DND-41 (cell line): ENCODE measurements at regions not wholly inside any gene's neighbourhood (a gene's known extent, or its start where the extent isn't known, plus 50 kb on each side); places are given as distances from the start of the nearest gene placed in this dataset.

Experiments used
- ATAC-seq: fragments of 200-7000 bp; cut with Tn5 transposase; 3 replicates; pipeline ENCODE4 v1.9.1; 2021; ENCODE audit warnings: low read depth; ENCODE audit not compliant: insufficient read depth
- DNase-seq: peaks from one replicate; pipeline ENCODE4 v3.0.0-alpha.2; 2020
- H2AFZ ChIP-seq: 2 replicates; pipeline ENCODE4 v1.6.0; 2012; ENCODE audit warnings: low read depth, low read length
- H3K27ac ChIP-seq: 2 replicates; pipeline ENCODE4 v1.5.1; 2012; ENCODE audit warnings: low read length, inconsistent platforms
- H3K27me3 ChIP-seq: fragments of 200-600 bp; sonication (generic); 2 replicates; pipeline ENCODE4 v1.6.0; 2012; ENCODE audit warnings: low read length, mild to moderate bottlenecking, inconsistent platforms; ENCODE audit not compliant: insufficient read depth, poor library complexity
- H3K36me3 ChIP-seq: 2 replicates; pipeline ENCODE4 v1.5.1; 2012; ENCODE audit warnings: low read length, inconsistent platforms; ENCODE audit not compliant: insufficient read depth
- H3K4me1 ChIP-seq: 2 replicates; pipeline ENCODE4 v1.5.1; 2012; ENCODE audit warnings: mild to moderate bottlenecking, low read length; ENCODE audit not compliant: insufficient read depth
- H3K4me2 ChIP-seq: 2 replicates; pipeline ENCODE4 v1.6.0; 2012; ENCODE audit warnings: mild to moderate bottlenecking, moderate library complexity, low read length, inconsistent platforms; ENCODE audit not compliant: insufficient read depth
- H3K4me3 ChIP-seq, 2 experiments: fragments of 200-600 bp in 1 of 2; shearing (Covaris generic) in 1 of 2; 2 replicates each; pipeline ENCODE4 v1.5.1; 2012 to 2016; ENCODE audit warnings: inconsistent platforms in 2 of 2, low read length in 2 of 2, mild to moderate bottlenecking in 2 of 2, low read depth in 1 of 2, moderate library complexity in 1 of 2
- H3K79me2 ChIP-seq: 2 replicates; pipeline ENCODE4 v1.6.0; 2012; ENCODE audit warnings: low read length, inconsistent platforms; ENCODE audit not compliant: insufficient read depth
- H3K9ac ChIP-seq: 2 replicates; pipeline ENCODE4 v1.6.0; 2012; ENCODE audit warnings: low read depth, mild to moderate bottlenecking, inconsistent platforms, low read length, moderate library complexity
- H3K9me3 ChIP-seq: 2 replicates; pipeline ENCODE4 v1.5.1; 2012; ENCODE audit warnings: low read length, moderate library complexity, mild to moderate bottlenecking, inconsistent platforms; ENCODE audit not compliant: insufficient read depth, severe bottlenecking
- H4K20me1 ChIP-seq: 2 replicates; pipeline ENCODE4 v1.6.0; 2012; ENCODE audit warnings: low read length; ENCODE audit not compliant: insufficient read depth
- EZH2 ChIP-seq: IDR thresholded peaks from 3 replicates; pipeline ENCODE4 v1.6.1; 2012; ENCODE audit warnings: borderline replicate concordance, low read depth, mild to moderate bottlenecking, moderate library complexity, low read length, inconsistent platforms; ENCODE audit not compliant: severe bottlenecking
- TF ChIP-seq, protein P1 (sequence below): IDR thresholded peaks from 2 replicates; pipeline ENCODE4 v1.5.1; 2012; ENCODE audit warnings: borderline replicate concordance, low read length, moderate library complexity, mild to moderate bottlenecking; ENCODE audit not compliant: poor library complexity, severe bottlenecking; ENCODE audit errors: extremely low read depth

DNA sequence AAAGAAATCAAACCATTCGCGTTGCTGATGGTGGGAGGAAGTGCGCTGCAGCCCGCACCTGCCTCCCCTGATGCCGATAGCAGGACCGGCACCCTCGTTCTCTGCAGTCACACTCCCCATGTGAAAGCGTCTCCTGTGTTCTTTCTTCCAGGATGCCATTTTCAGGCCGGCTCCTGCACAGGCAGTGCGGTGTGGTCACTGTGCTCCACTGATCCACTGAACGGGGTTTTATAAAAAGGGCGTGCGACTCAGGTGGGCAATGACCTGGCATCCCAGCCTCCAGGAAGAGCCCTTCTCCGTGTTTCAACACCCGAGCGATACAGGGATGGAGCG is 88.3 kb upstream of the SNTG2 start:
- DNase-seq (no peak), ATAC-seq (no peak)
- Histone ChIP-seq H3K27ac (peak overlapping the region; percentile 9; the same call in 1 of the 2 replicates), H2AFZ (no peak overlapping the region), H3K4me3 (no peak overlapping the region), H3K9ac (no peak overlapping the region), H3K4me2 (no peak overlapping the region), H3K36me3 (peaks cover 33% of the 10 kb centered on the region), H3K4me1 (peaks cover 34% of the 10 kb centered on the region), H3K79me2 (peaks cover 35% of the 10 kb centered on the region), H3K27me3 (no peaks in the 10 kb centered on the region), H3K9me3 (no peaks in the 10 kb centered on the region), H4K20me1 (no peaks in the 10 kb centered on the region)
- TF ChIP-seq, protein P1, sequence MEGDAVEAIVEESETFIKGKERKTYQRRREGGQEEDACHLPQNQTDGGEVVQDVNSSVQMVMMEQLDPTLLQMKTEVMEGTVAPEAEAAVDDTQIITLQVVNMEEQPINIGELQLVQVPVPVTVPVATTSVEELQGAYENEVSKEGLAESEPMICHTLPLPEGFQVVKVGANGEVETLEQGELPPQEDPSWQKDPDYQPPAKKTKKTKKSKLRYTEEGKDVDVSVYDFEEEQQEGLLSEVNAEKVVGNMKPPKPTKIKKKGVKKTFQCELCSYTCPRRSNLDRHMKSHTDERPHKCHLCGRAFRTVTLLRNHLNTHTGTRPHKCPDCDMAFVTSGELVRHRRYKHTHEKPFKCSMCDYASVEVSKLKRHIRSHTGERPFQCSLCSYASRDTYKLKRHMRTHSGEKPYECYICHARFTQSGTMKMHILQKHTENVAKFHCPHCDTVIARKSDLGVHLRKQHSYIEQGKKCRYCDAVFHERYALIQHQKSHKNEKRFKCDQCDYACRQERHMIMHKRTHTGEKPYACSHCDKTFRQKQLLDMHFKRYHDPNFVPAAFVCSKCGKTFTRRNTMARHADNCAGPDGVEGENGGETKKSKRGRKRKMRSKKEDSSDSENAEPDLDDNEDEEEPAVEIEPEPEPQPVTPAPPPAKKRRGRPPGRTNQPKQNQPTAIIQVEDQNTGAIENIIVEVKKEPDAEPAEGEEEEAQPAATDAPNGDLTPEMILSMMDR: no peak
- no peak for TF ChIP-seq EZH2

DNA sequence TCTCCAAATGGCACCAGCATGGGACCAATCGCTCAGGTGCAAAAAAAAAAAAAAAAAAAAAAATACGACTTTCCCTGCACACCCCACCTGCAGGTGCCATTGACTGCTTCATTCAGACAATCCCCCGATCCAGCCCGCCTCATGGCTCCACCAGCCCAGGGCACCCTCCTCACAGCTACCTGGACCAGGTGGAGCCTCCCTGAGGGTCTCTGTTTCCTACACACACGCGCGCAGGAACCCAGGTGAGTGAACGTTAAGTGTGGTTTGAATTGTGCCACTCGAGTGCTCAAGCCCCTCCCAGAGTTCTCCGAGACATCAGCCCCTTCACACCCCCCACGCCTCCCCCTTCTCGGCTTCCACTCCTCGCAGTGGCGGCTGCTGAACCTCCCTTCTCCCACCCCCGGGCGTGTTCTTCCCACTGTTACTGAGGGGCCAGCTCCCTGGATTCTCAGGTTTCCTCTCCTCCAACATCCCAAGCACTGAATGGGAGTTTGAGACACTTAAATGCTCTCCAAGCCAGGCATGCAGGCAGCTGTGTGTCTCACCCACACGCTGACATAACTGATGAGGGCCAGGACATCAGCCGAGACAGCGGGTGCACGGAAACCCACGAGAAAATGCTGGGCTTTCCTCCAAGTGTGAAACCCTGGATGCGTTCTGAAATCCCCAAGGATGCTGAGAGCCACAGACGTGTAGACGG is 88.8 kb upstream of the SNTG2 start:
- Histone ChIP-seq H3K4me3 (no peak overlapping the region), H3K4me2 (no peak overlapping the region), H3K36me3 (peaks cover 38% of the 10 kb centered on the region), H3K27me3 (no peaks in the 10 kb centered on the region), H3K79me2 (peaks cover 35% of the 10 kb centered on the region), H3K9me3 (no peaks in the 10 kb centered on the region), H3K9ac (no peak overlapping the region), H2AFZ (no peak overlapping the region), H3K4me1 (peaks cover 29% of the 10 kb centered on the region), H3K27ac (no peak overlapping the region; the same call in 1 of the 2 replicates), H4K20me1 (no peaks in the 10 kb centered on the region)
- ATAC-seq (no peak), DNase-seq (peak; percentile 2)
- no peak for TF ChIP-seq EZH2
- TF ChIP-seq, protein P1: no peak

DNA sequence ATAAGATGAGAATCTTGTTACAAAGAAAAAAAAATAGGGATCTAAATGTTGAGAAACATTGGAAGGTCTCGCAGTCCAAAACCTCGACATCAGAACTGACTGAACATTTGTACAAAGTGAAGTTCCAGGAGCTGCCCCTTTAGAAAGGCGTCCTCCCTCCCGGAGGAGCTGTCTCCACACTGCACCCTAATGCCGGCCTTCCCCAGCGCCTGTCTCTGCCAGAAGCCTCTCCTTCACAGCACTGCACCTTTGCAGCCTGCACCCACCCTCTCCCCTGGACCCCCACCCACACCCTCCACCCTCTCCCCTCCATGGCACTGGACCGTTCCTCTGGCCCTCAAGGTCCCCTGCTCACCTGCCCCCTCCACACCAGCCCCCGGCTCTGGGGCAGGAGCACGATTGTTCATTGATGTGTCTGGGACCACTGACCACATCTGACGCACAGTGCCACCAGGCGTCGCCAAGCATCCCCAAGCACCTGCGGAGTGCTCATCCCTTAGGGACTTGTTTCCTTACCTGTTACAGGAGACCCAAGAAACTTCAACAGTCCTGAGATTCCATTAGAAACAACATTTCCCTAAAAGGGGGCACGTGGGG is 90.3 kb upstream of the SNTG2 start:
- Histone ChIP-seq H3K4me3 (no peak overlapping the region), H3K4me1 (peaks cover 19% of the 10 kb centered on the region), H4K20me1 (no peaks in the 10 kb centered on the region), H2AFZ (no peak overlapping the region), H3K79me2 (peaks cover 28% of the 10 kb centered on the region), H3K4me2 (no peak overlapping the region), H3K27me3 (no peaks in the 10 kb centered on the region), H3K9me3 (peaks cover 4% of the 10 kb centered on the region), H3K36me3 (peaks cover 39% of the 10 kb centered on the region), H3K9ac (no peak overlapping the region), H3K27ac (no peak overlapping the region)
- TF ChIP-seq, protein P1: no peak
- no peak for TF ChIP-seq EZH2
- ATAC-seq: peak; percentile 37; the same call in 2 of the 3 replicates
- peak; percentile 6 for DNase-seq
